HL-60 (cell line): ENCODE measurements at regions not wholly inside any gene's neighbourhood (a gene's known extent, or its start where the extent isn't known, plus 50 kb on each side); places are given as distances from the start of the nearest gene placed in this dataset.

Experiments used
- DNase-seq, 2 experiments: peaks; one replicate each; pipeline ENCODE4 v3.0.0-alpha.2; 2010 to 2020; ENCODE audit warnings: low read depth in 1 of 2, low spot score in 1 of 2
- H3K27ac ChIP-seq: fragments of 250-450 bp; sonication (Bioruptor Pico); replicated peaks from 2 replicates; pipeline ENCODE4 v1.5.1; 2020; ENCODE audit warnings: mild to moderate bottlenecking, moderate library complexity
- H3K27me3 ChIP-seq: fragments of 250-450 bp; sonication (Bioruptor Pico); 2 replicates; pipeline ENCODE4 v1.5.1; 2021; ENCODE audit warnings: mild to moderate bottlenecking, moderate library complexity; ENCODE audit not compliant: insufficient read depth, poor library complexity, severe bottlenecking
- H3K4me3 ChIP-seq: replicated peaks from 2 replicates; pipeline ENCODE4 v1.5.1; 2011; ENCODE audit warnings: mild to moderate bottlenecking, control low read depth, low read length; ENCODE audit not compliant: insufficient read depth
- GABPA ChIP-seq: IDR thresholded peaks from 2 replicates; pipeline ENCODE4 v1.6.1; 2012; ENCODE audit warnings: low read depth
- POLR2AphosphoS5 ChIP-seq: IDR thresholded peaks from 2 replicates; pipeline ENCODE4 v1.6.1; 2012; ENCODE audit warnings: low read depth
- SPI1 ChIP-seq: IDR thresholded peaks from 2 replicates; pipeline ENCODE4 v1.6.1; 2012; ENCODE audit warnings: low read depth, mild to moderate bottlenecking, borderline replicate concordance
- TF ChIP-seq, protein P1 (sequence below): IDR thresholded peaks from 2 replicates; pipeline ENCODE4 v1.6.1; 2012; ENCODE audit warnings: low read depth; ENCODE audit not compliant: insufficient replicate concordance
- TF ChIP-seq, protein P2 (sequence below): IDR thresholded peaks from one replicate; pipeline ENCODE4 v1.5.1; 2011; ENCODE audit warnings: low read length, control low read depth, inconsistent platforms; ENCODE audit not compliant: insufficient read depth

DNA sequence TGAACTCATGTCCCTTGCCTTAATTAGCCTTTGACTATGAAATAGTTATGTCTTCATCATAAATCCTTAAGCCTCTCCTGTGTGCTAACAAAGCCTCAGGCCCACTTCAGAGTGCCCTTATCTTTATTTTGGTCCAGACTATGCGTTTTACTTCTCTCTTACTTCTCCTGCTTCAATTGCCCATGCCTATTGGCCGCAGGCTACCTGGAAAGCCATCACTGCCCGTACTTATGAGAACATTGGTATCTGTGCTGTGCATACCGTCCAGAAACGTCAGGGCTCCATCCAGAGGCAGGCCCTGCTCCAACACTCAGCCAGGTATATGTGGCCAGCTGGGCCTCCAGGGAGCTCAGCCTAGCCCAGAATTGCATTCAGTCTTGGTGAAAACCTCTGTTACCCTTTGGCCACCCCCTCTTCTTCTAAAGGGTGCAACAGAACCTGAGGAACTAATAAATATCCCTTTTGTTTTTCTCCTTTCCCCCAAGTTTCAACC is 212.4 kb upstream of the MTPN start:
- DNase-seq = no peak
- TF ChIP-seq, protein P1, sequence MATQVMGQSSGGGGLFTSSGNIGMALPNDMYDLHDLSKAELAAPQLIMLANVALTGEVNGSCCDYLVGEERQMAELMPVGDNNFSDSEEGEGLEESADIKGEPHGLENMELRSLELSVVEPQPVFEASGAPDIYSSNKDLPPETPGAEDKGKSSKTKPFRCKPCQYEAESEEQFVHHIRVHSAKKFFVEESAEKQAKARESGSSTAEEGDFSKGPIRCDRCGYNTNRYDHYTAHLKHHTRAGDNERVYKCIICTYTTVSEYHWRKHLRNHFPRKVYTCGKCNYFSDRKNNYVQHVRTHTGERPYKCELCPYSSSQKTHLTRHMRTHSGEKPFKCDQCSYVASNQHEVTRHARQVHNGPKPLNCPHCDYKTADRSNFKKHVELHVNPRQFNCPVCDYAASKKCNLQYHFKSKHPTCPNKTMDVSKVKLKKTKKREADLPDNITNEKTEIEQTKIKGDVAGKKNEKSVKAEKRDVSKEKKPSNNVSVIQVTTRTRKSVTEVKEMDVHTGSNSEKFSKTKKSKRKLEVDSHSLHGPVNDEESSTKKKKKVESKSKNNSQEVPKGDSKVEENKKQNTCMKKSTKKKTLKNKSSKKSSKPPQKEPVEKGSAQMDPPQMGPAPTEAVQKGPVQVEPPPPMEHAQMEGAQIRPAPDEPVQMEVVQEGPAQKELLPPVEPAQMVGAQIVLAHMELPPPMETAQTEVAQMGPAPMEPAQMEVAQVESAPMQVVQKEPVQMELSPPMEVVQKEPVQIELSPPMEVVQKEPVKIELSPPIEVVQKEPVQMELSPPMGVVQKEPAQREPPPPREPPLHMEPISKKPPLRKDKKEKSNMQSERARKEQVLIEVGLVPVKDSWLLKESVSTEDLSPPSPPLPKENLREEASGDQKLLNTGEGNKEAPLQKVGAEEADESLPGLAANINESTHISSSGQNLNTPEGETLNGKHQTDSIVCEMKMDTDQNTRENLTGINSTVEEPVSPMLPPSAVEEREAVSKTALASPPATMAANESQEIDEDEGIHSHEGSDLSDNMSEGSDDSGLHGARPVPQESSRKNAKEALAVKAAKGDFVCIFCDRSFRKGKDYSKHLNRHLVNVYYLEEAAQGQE = no peak
- no peak for TF ChIP-seq GABPA
- no peak for TF ChIP-seq SPI1
- no peak for TF ChIP-seq POLR2AphosphoS5
- TF ChIP-seq, protein P2, sequence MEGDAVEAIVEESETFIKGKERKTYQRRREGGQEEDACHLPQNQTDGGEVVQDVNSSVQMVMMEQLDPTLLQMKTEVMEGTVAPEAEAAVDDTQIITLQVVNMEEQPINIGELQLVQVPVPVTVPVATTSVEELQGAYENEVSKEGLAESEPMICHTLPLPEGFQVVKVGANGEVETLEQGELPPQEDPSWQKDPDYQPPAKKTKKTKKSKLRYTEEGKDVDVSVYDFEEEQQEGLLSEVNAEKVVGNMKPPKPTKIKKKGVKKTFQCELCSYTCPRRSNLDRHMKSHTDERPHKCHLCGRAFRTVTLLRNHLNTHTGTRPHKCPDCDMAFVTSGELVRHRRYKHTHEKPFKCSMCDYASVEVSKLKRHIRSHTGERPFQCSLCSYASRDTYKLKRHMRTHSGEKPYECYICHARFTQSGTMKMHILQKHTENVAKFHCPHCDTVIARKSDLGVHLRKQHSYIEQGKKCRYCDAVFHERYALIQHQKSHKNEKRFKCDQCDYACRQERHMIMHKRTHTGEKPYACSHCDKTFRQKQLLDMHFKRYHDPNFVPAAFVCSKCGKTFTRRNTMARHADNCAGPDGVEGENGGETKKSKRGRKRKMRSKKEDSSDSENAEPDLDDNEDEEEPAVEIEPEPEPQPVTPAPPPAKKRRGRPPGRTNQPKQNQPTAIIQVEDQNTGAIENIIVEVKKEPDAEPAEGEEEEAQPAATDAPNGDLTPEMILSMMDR = no peak
- H3K4me3 ChIP-seq = no peak overlapping the region
- H3K27me3 ChIP-seq = peaks cover 4% of the 10 kb centered on the region
- no peak overlapping the region for H3K27ac ChIP-seq

DNA sequence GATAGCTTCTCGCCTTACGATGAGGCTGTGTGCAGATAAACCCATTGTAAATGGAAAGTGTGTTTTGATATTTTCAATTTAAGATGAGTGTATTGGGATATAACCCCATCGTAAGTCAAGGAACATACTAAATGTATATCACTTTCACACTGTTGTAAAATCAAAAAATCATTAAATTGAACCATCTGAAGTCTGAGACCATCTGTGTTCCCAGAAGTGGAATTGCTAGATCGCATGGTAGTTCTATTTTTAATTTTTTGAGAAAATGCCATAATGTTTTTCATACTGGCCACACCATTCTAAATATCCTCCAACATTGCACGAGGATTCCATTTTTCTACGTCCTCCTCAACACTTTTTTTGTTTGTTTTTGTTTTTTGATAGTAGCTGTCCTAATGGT is 209.1 kb upstream of the MTPN start:
- DNase-seq = no peak
- Histone ChIP-seq H3K27ac (no peak overlapping the region), H3K4me3 (no peak overlapping the region), H3K27me3 (peaks cover 4% of the 10 kb centered on the region)
- no peak for TF ChIP-seq SPI1
- TF ChIP-seq POLR2AphosphoS5 = no peak
- TF ChIP-seq, protein P2 = no peak
- no peak for TF ChIP-seq GABPA
- TF ChIP-seq, protein P1 = no peak

DNA sequence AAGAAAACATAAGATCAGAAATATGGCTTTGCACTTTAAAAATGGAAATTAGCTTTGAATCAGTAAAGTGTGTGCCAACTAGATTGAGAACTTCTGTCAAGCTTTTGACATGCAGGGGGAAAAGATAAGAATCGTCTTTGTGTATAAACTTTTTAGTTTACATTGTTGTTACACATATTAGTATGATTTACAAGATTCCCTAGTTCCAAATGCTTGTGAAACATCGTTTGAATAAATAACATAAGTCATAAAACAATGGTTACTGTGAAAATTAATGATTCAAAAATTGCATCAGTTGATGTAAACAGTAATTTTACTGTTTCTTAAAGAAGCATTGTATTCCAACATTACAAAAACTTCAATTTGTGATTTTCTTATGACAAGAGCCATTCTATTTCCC is 207.6 kb upstream of the MTPN start:
- Histone ChIP-seq H3K27ac (no peak overlapping the region), H3K27me3 (peaks cover 4% of the 10 kb centered on the region), H3K4me3 (no peak overlapping the region)
- TF ChIP-seq POLR2AphosphoS5 (no peak), SPI1 (no peak), GABPA (no peak)
- TF ChIP-seq, protein P1 = no peak
- TF ChIP-seq, protein P2 = no peak
- DNase-seq = no peak
